ENCODE measurements at regions not wholly inside any gene's neighbourhood (a gene's known extent, or its start where the extent isn't known, plus 50 kb on each side); places are given as distances from the start of the nearest gene placed in this dataset.

GRCh38 chrX:137792214-137792613 is 226.3 kb downstream of the ZIC3 start:
- Histone ChIP-seq H4K8ac (ENCODE audit: extremely low read depth, insufficient read depth, low read length) (no peak overlapping the region), H4K20me1 (replicated peaks in 1 of 2; ENCODE audit: control insufficient read depth in 1 of 2, insufficient read depth in 2 of 2, low read length in 2 of 2) (no peaks in the 10 kb centered on the region), H4K91ac (replicated peaks; ENCODE audit: insufficient read length, low read length) (no peak overlapping the region), H2BK12ac (ENCODE audit: low read depth, low read length) (no peak overlapping the region), H3K27me3 (replicated peaks in 1 of 4; ENCODE audit: control insufficient read depth in 3 of 4, extremely low read depth in 1 of 4, insufficient read depth in 3 of 4, low read length in 3 of 4) (no peaks in the 10 kb centered on the region), H2AFZ (ENCODE audit: low read length) (no peak overlapping the region), H3K9me3 (ENCODE audit: insufficient read depth in 2 of 2, low read depth in 1 of 2, low read length in 1 of 2) (no peaks in the 10 kb centered on the region), H3K4me1 (replicated peaks in 1 of 4; ENCODE audit: control insufficient read depth in 3 of 4, insufficient read depth in 4 of 4, low read length in 3 of 4) (no peaks in the 10 kb centered on the region; a peak in 1 of 7 replicates), H2AK5ac (ENCODE audit: low read depth, low read length) (no peak overlapping the region), H3K36me3 (ENCODE audit: control insufficient read depth in 2 of 4, insufficient read depth in 4 of 4, low read length in 3 of 4) (no peaks in the 10 kb centered on the region), H3K79me2 (ENCODE audit: control insufficient read depth in 1 of 2, insufficient read depth in 2 of 2, low read length in 2 of 2) (no peaks in the 10 kb centered on the region), H3K56ac (replicated peaks; ENCODE audit: insufficient read length, low read depth, low read length) (no peak overlapping the region), H3K23me2 (ENCODE audit: low read depth, low read length) (no peaks in the 10 kb centered on the region), H3K4me2 (ENCODE audit: insufficient read depth in 1 of 2, low read depth in 2 of 2, low read length in 2 of 2) (no peak overlapping the region), H3K18ac (ENCODE audit: extremely low read depth, low read length) (no peak overlapping the region; the same call in 1 of the 2 replicates), H3K23ac (ENCODE audit: insufficient read length) (no peak overlapping the region), H3K79me1 (ENCODE audit: low read depth, low read length) (no peaks in the 10 kb centered on the region), H3K14ac (ENCODE audit: insufficient read length) (no peak overlapping the region), H2BK5ac (ENCODE audit: low read depth, low read length) (no peak overlapping the region), H4K5ac (ENCODE audit: insufficient read length, low read depth, low read length) (no peak overlapping the region), H2BK20ac (ENCODE audit: low read length) (no peak overlapping the region), H2BK15ac (ENCODE audit: low read length) (no peak overlapping the region), H3K9ac (replicated peaks in 1 of 4; ENCODE audit: extremely low read depth in 1 of 4, low read depth in 3 of 4, low read length in 3 of 4) (no peak overlapping the region), H3K4ac (replicated peaks; ENCODE audit: insufficient read length, low read depth, low read length) (no peak overlapping the region), H2BK120ac (replicated peaks; ENCODE audit: low read depth, low read length) (no peak overlapping the region), H3K27ac (ENCODE audit: low read depth, low read length) (no peak overlapping the region), H3K4me3 (ENCODE audit: extremely low read depth in 1 of 4, insufficient read depth in 2 of 4, low read depth in 3 of 4, low read length in 4 of 4) (no peak overlapping the region)
- FAIRE-seq (peak; percentile 45), DNase-seq (ENCODE audit: low read depth in 1 of 2, low spot score in 2 of 2) (peak in 1 of 2 experiments; percentile 39)
- POLR2A ChIA-PET (ENCODE audit: partially characterized antibody) = no interaction called here
- 92% methylated on average over 7 of the region's 8 CpGs; no CpG with 5 or more reads in 1 of the 2 experiments for WGBS, 2 experiments (ENCODE audit: extremely low coverage in 1 of 2, insufficient coverage in 1 of 2, insufficient read length in 1 of 2, insufficient replicate concordance in 2 of 2, low coverage in 1 of 2, low lambda C conversion rate in 2 of 2, missing lambda C conversion rate in 1 of 2)
- CTCF ChIA-PET (ENCODE audit: partially characterized antibody) = no interaction called here
- TF ChIP-seq POLR2A (IDR thresholded peaks at IDR 0.05; ENCODE audit: control extremely low read depth in 1 of 2, low read depth in 2 of 2, low read length in 2 of 2) = no peak
- TF ChIP-seq TEAD4 (IDR thresholded peaks at IDR 0.05; ENCODE audit: low read depth, low read length) = no peak
- no peak for TF ChIP-seq SIRT6 (IDR thresholded peaks at IDR 0.05; ENCODE audit: low read length)
- TF ChIP-seq SRF (IDR thresholded peaks at IDR 0.05; ENCODE audit: low read depth, low read length) = no peak
- TF ChIP-seq TCF12 (IDR thresholded peaks at IDR 0.05; ENCODE audit: low read depth, low read length) = no peak
- no peak for TF ChIP-seq RFX5 (IDR thresholded peaks at IDR 0.05; ENCODE audit: borderline replicate concordance, low read depth, low read length)
- TF ChIP-seq FOSL1 (IDR thresholded peaks at IDR 0.05; ENCODE audit: insufficient read depth, low read depth, low read length) = no peak
- TF ChIP-seq RNF2 (IDR thresholded peaks at IDR 0.05; ENCODE audit: borderline replicate concordance, low read depth, low read length, missing control alignments, poor library complexity, severe bottlenecking) = no peak
- no peak for TF ChIP-seq ASH2L (IDR thresholded peaks at IDR 0.05; ENCODE audit: low read length)
- no peak for TF ChIP-seq GABPA (IDR thresholded peaks at IDR 0.05; ENCODE audit: borderline replicate concordance, insufficient read depth, low read length)
- no peak for TF ChIP-seq CTCF (IDR thresholded peaks at IDR 0.05; ENCODE audit: control extremely low read depth in 1 of 3, insufficient read depth in 1 of 3, low read depth in 1 of 3, low read length in 3 of 3)
